ENCODE measurements at regions not wholly inside any gene's neighbourhood (a gene's known extent, or its start where the extent isn't known, plus 50 kb on each side); places are given as distances from the start of the nearest gene placed in this dataset.

DNA sequence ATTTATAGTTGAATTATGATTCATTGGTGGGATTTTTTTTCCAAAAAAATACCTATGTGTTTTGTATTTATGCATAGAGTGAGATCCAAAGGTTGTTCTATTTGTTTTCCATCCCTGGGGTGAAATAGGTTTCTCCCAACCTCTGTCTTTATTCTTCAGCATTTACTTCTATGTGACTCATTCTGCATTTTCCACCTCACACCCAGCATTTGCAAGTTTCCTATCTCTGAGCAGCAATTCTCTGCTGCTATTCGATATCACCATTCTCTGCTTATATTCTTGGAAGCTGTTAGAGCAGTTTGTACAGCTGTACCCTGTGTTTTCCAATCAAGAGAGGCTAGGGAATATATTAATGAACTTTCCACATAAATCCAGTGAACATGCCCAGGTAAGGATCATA is 538.9 kb downstream of the SNAPC1 start:
- Mint-ChIP-seq H3K4me3 (no peak overlapping the region), H3K36me3 (ENCODE audit: low read depth) (no peaks in the 10 kb centered on the region), H3K9me3 (peaks cover 16% of the 10 kb centered on the region), H3K27ac (no peak overlapping the region), H3K4me1 (peaks cover 6% of the 10 kb centered on the region), H3K27me3 (ENCODE audit: low read depth, poor library complexity) (peaks cover 4% of the 10 kb centered on the region)
- DNase-seq: no peak
- TF ChIP-seq, protein P1, sequence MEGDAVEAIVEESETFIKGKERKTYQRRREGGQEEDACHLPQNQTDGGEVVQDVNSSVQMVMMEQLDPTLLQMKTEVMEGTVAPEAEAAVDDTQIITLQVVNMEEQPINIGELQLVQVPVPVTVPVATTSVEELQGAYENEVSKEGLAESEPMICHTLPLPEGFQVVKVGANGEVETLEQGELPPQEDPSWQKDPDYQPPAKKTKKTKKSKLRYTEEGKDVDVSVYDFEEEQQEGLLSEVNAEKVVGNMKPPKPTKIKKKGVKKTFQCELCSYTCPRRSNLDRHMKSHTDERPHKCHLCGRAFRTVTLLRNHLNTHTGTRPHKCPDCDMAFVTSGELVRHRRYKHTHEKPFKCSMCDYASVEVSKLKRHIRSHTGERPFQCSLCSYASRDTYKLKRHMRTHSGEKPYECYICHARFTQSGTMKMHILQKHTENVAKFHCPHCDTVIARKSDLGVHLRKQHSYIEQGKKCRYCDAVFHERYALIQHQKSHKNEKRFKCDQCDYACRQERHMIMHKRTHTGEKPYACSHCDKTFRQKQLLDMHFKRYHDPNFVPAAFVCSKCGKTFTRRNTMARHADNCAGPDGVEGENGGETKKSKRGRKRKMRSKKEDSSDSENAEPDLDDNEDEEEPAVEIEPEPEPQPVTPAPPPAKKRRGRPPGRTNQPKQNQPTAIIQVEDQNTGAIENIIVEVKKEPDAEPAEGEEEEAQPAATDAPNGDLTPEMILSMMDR (IDR thresholded peaks at IDR 0.05): no peak

- H3K36me3 Mint-ChIP-seq (ENCODE audit: low read depth): no peaks in the 10 kb centered on the region
- TF ChIP-seq, protein P1 (IDR thresholded peaks at IDR 0.05): no peak
Observed at GRCh38 chr14:62301911-62302310, 539.7 kb downstream of the SNAPC1 start.

GRCh38 chr14:62303437-62303836 is 541.2 kb downstream of the SNAPC1 start:
- TF ChIP-seq, protein P1 (IDR thresholded peaks at IDR 0.05): no peak
- Mint-ChIP-seq H3K4me1 (peaks cover 10% of the 10 kb centered on the region), H3K4me3 (no peak overlapping the region), H3K36me3 (ENCODE audit: low read depth) (no peaks in the 10 kb centered on the region), H3K27ac (no peak overlapping the region), H3K9me3 (peaks cover 18% of the 10 kb centered on the region), H3K27me3 (ENCODE audit: low read depth, poor library complexity) (peaks cover 4% of the 10 kb centered on the region)
- DNase-seq: no peak

More at GRCh38 chr14:62301911-62302310, 539.7 kb downstream of the SNAPC1 start:
- Mint-ChIP-seq H3K4me1 (peaks cover 6% of the 10 kb centered on the region), H3K27me3 (ENCODE audit: low read depth, poor library complexity) (peaks cover 4% of the 10 kb centered on the region), H3K27ac (peak overlapping the region; percentile 20), H3K9me3 (peaks cover 17% of the 10 kb centered on the region), H3K4me3 (no peak overlapping the region)
- DNase-seq: no peak

DNA sequence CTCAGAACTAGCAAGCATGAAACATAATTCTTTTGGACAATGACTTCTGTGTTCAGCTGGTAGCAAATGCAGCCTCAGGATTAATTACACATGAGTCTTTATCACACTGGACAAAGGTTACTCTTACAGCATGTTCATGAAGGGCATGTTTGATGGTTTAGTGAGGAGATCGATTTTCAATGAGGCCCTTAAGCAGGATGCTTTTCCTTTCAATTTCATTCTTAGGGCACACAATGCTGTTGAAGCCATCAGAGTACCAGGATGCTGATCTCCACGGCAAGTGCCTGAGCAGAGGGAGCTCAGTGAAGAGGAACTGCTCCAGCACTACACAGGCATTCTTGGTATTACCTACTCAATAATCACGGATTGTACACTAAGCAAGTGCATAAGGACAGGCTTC is 542.0 kb downstream of the SNAPC1 start:
- Mint-ChIP-seq H3K9me3 (peaks cover 18% of the 10 kb centered on the region), H3K4me1 (peaks cover 11% of the 10 kb centered on the region), H3K27me3 (ENCODE audit: low read depth, poor library complexity) (peaks cover 4% of the 10 kb centered on the region), H3K36me3 (ENCODE audit: low read depth) (no peaks in the 10 kb centered on the region), H3K27ac (no peak overlapping the region), H3K4me3 (no peak overlapping the region)
- DNase-seq: no peak
- TF ChIP-seq, protein P1 (IDR thresholded peaks at IDR 0.05): no peak

DNA sequence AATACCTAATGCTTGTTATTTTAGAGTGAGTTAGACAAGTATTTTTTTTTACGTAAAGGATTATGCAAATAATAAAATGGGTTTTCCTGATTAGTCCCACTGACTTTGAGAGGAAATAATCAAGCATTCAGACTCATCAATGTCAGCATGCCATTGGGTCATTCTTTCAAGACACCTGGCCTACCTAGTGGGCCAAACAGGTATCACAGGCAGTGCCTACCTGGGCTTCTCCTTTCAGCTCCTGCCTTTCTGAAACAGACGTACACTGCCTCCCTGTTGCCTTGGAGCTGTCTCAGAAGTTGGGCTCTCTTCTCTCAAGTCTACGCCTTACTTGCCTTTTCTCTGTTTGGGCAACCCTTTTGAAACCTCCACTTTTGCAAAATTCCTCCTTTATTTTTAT is 545.6 kb downstream of the SNAPC1 start:
- DNase-seq: no peak
- H3K4me1 Mint-ChIP-seq: peaks cover 11% of the 10 kb centered on the region
- H3K27ac Mint-ChIP-seq: no peak overlapping the region

DNA sequence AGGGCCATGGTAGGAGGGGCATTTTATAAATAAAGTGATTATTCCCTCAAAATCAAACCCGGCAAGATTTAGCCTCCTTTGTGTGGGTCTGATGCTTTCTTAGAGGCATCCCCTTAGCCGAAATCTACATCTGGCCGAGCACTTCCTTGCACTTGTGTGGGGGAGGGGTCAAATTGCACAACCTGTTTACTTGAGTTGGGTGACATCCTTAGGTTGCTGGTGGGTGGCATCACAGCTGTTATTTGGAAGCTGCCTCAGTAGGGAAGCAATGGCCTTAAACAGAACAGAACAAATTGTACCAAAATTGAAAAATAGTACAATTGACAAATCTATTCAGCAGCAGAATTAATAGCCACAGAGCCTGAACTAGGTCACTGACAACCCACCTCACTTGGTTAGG is 546.1 kb downstream of the SNAPC1 start:
- TF ChIP-seq, protein P1 (IDR thresholded peaks at IDR 0.05): no peak
- Mint-ChIP-seq H3K36me3 (ENCODE audit: low read depth) (no peaks in the 10 kb centered on the region), H3K27ac (no peak overlapping the region), H3K9me3 (peaks cover 10% of the 10 kb centered on the region), H3K4me1 (peaks cover 11% of the 10 kb centered on the region), H3K27me3 (ENCODE audit: low read depth, poor library complexity) (no peaks in the 10 kb centered on the region), H3K4me3 (no peak overlapping the region)
- no peak for DNase-seq

More for the DNA sequence above, 545.6 kb downstream of the SNAPC1 start:
- TF ChIP-seq, protein P1 (IDR thresholded peaks at IDR 0.05): no peak
- Mint-ChIP-seq H3K9me3 (peaks cover 10% of the 10 kb centered on the region), H3K4me3 (no peak overlapping the region), H3K27me3 (ENCODE audit: low read depth, poor library complexity) (no peaks in the 10 kb centered on the region), H3K36me3 (ENCODE audit: low read depth) (no peaks in the 10 kb centered on the region)
